HL-60 (cell line): ENCODE measurements at regions not wholly inside any gene's neighbourhood (a gene's known extent, or its start where the extent isn't known, plus 50 kb on each side); places are given as distances from the start of the nearest gene placed in this dataset.
"Not testable (repeated sequence)": the region's sequence is repeated elsewhere in the genome, so short reads cannot be mapped to it uniquely, and the experiment has no call there.

Experiments used
- CTCF ChIP-seq: IDR thresholded peaks from one replicate; pipeline ENCODE4 v1.5.1; 2011; ENCODE audit warnings: low read length, control low read depth, inconsistent platforms; ENCODE audit not compliant: insufficient read depth
- POLR2AphosphoS5 ChIP-seq: IDR thresholded peaks from 2 replicates; pipeline ENCODE4 v1.6.1; 2012; ENCODE audit warnings: low read depth
- SPI1 ChIP-seq: IDR thresholded peaks from 2 replicates; pipeline ENCODE4 v1.6.1; 2012; ENCODE audit warnings: low read depth, mild to moderate bottlenecking, borderline replicate concordance

DNA sequence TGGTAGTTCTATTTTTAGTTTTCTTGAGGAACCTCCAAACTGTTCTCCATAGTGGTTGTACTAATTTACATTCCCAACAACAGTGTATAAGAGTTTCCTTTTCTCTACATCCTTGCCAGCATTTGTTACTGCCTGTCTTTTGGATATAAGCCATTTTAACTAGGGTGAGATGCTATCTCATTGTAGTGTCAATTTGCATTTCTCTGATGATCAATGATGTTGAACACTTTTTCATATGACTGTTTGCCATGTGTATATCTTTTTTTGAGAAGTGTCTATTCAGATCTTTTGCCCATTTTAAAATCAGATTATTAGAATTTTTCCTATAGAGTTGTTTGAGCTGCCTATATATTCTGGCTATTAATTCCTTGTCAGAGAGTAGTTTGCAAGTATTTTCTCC, 138.9 kb downstream of the MACROH2A1 start:
- TF ChIP-seq CTCF, POLR2AphosphoS5, SPI1: not testable (repeated sequence)
